NT2/D1 (cell line): ENCODE measurements at regions not wholly inside any gene's neighbourhood (a gene's known extent, or its start where the extent isn't known, plus 50 kb on each side); places are given as distances from the start of the nearest gene placed in this dataset.

ENCODE experiments used
- DNase-seq: peaks from one replicate; pipeline ENCODE4 v3.0.0-alpha.2; 2011; ENCODE audit warnings: low read depth, low spot score
- H3K27me3 ChIP-seq: 2 replicates; pipeline ENCODE4 v1.6.0; 2011; ENCODE audit warnings: mild to moderate bottlenecking; ENCODE audit not compliant: insufficient read length, insufficient read depth
- H3K36me3 ChIP-seq: 2 replicates; pipeline ENCODE4 v1.6.1; 2011; ENCODE audit warnings: mild to moderate bottlenecking, low read length, mixed read lengths; ENCODE audit not compliant: insufficient read depth, insufficient read length
- H3K4me1 ChIP-seq: 2 replicates; pipeline ENCODE4 v1.5.1; 2011; ENCODE audit not compliant: insufficient read depth, insufficient read length
- H3K4me3 ChIP-seq: 2 replicates; pipeline ENCODE4 v1.5.1; 2011; ENCODE audit warnings: low read depth; ENCODE audit not compliant: insufficient read length
- H3K9ac ChIP-seq: 2 replicates; pipeline ENCODE4 v1.6.0; 2011; ENCODE audit warnings: low read depth; ENCODE audit not compliant: insufficient read length
- H3K9me3 ChIP-seq: 2 replicates; pipeline ENCODE4 v1.5.1; 2011; ENCODE audit warnings: mild to moderate bottlenecking, low read length; ENCODE audit not compliant: insufficient read depth
- SUZ12 ChIP-seq: IDR thresholded peaks from 2 replicates; pipeline ENCODE4 v1.6.1; 2011; ENCODE audit not compliant: insufficient read length, insufficient read depth; ENCODE audit errors: extremely low read depth
- YY1 ChIP-seq: IDR thresholded peaks from 2 replicates; pipeline ENCODE4 v1.6.1; 2011; ENCODE audit not compliant: insufficient read length, insufficient read depth
- ZNF274 ChIP-seq: IDR thresholded peaks from 2 replicates; pipeline ENCODE4 v1.6.1; 2011; ENCODE audit warnings: mild to moderate bottlenecking, low read depth, low read length

- Histone ChIP-seq H3K36me3 (no peaks in the 10 kb centered on the region), H3K9ac (no peak overlapping the region), H3K4me3 (no peak overlapping the region), H3K27me3 (no peaks in the 10 kb centered on the region), H3K4me1 (no peaks in the 10 kb centered on the region), H3K9me3 (no peaks in the 10 kb centered on the region; the same call in 1 of the 2 replicates)
- DNase-seq = no peak
- TF ChIP-seq SUZ12 = no peak
- TF ChIP-seq ZNF274 = no peak
- TF ChIP-seq YY1 = no peak
These were observed 214.6 kb upstream of the ECI2 start for GRCh38 chr6:4349931-4350330.

GRCh38 chr6:4349323-4349722, 213.9 kb upstream of the ECI2 start:
- Histone ChIP-seq H3K9me3 (no peaks in the 10 kb centered on the region; the same call in 1 of the 2 replicates), H3K4me3 (no peak overlapping the region), H3K4me1 (no peaks in the 10 kb centered on the region), H3K9ac (no peak overlapping the region), H3K27me3 (no peaks in the 10 kb centered on the region), H3K36me3 (no peaks in the 10 kb centered on the region)
- DNase-seq = no peak
- TF ChIP-seq ZNF274 (no peak), YY1 (no peak), SUZ12 (no peak)

GRCh38 chr6:4348462-4349112, 213.2 kb upstream of the ECI2 start:
- Histone ChIP-seq H3K27me3 (no peaks in the 10 kb centered on the region), H3K4me3 (no peak overlapping the region), H3K9me3 (no peaks in the 10 kb centered on the region; the same call in 1 of the 2 replicates), H3K36me3 (no peaks in the 10 kb centered on the region), H3K9ac (no peak overlapping the region), H3K4me1 (no peaks in the 10 kb centered on the region)
- DNase-seq = no peak
- TF ChIP-seq ZNF274 = no peak
- no peak for TF ChIP-seq YY1
- TF ChIP-seq SUZ12 = no peak

GRCh38 chr6:4347877-4348276, 212.5 kb upstream of the ECI2 start:
- no peaks in the 10 kb centered on the region for H3K4me1 ChIP-seq
- no peaks in the 10 kb centered on the region for H3K27me3 ChIP-seq
- H3K4me3 ChIP-seq = no peak overlapping the region
- TF ChIP-seq SUZ12 = no peak
- TF ChIP-seq ZNF274 = no peak
- no peak for TF ChIP-seq YY1
- no peak overlapping the region for H3K9ac ChIP-seq
- no peak for DNase-seq
- H3K36me3 ChIP-seq = no peaks in the 10 kb centered on the region
- H3K9me3 ChIP-seq = no peaks in the 10 kb centered on the region

- Histone ChIP-seq H3K27me3 (no peaks in the 10 kb centered on the region), H3K9me3 (no peaks in the 10 kb centered on the region), H3K4me3 (no peak overlapping the region), H3K9ac (no peak overlapping the region), H3K4me1 (no peaks in the 10 kb centered on the region), H3K36me3 (no peaks in the 10 kb centered on the region)
- no peak for DNase-seq
- TF ChIP-seq YY1 = no peak
- TF ChIP-seq ZNF274 = no peak
- TF ChIP-seq SUZ12 = no peak
These were observed 211.4 kb upstream of the ECI2 start for GRCh38 chr6:4346659-4347333.

- Histone ChIP-seq H3K4me1 (no peaks in the 10 kb centered on the region), H3K9me3 (no peaks in the 10 kb centered on the region), H3K4me3 (no peak overlapping the region), H3K27me3 (no peaks in the 10 kb centered on the region), H3K9ac (no peak overlapping the region), H3K36me3 (no peaks in the 10 kb centered on the region)
- no peak for TF ChIP-seq ZNF274
- TF ChIP-seq SUZ12 = no peak
- TF ChIP-seq YY1 = no peak
- DNase-seq = no peak
These were observed 210.2 kb upstream of the ECI2 start for GRCh38 chr6:4345543-4345942.

- Histone ChIP-seq H3K4me3 (no peak overlapping the region), H3K36me3 (no peaks in the 10 kb centered on the region), H3K4me1 (no peaks in the 10 kb centered on the region), H3K9me3 (no peaks in the 10 kb centered on the region), H3K27me3 (no peaks in the 10 kb centered on the region), H3K9ac (no peak overlapping the region)
- TF ChIP-seq YY1 (no peak), SUZ12 (no peak), ZNF274 (no peak)
- DNase-seq = no peak
These were observed 209.0 kb upstream of the ECI2 start for GRCh38 chr6:4344317-4344899.
